ENCODE measurements at regions not wholly inside any gene's neighbourhood (a gene's known extent, or its start where the extent isn't known, plus 50 kb on each side); places are given as distances from the start of the nearest gene placed in this dataset.

- TF ChIP-seq CTCF (conservative IDR thresholded peaks at IDR 0.05; ENCODE audit: low read length) (no peak), EZH2phosphoT487 (IDR thresholded peaks at IDR 0.05; ENCODE audit: borderline replicate concordance) (no peak)
These were observed 56.9 kb upstream of the CD96 start for GRCh38 chr3:111485086-111485485.

Data from Loucy (cell line).